GM12878 (cell line): ENCODE measurements at regions not wholly inside any gene's neighbourhood (a gene's known extent, or its start where the extent isn't known, plus 50 kb on each side); places are given as distances from the start of the nearest gene placed in this dataset.

Source experiments
- ATAC-seq: fragments of 200-7000 bp; cut with Tn5 transposase; 3 replicates; pipeline ENCODE4 v1.9.1; 2020; ENCODE audit warnings: mild to moderate bottlenecking, moderate library complexity
- BruUV-seq: library from RNA; stranded (reverse); fragments of 400-500 nt; replicated peaks from 2 replicates; lab custom pipeline; 2021; lab: Mats Ljungman, UMichigan
- CTCF ChIA-PET: fragments of 300-600 bp; sonication (Branson Sonifier 250); formaldehyde crosslinking; extraction: SDS; loops from one replicate; lab custom pipeline; 2021; ENCODE audit warnings: inconsistent platforms; lab: Yijun Ruan, JAX
- POLR2A ChIA-PET: fragments of 350-600 bp; formaldehyde crosslinking; extraction: SDS; loops from one replicate; lab custom pipeline; 2021; ENCODE audit warnings: inconsistent platforms; lab: Charles Lee
- RAD21 ChIA-PET: fragments of 300-600 bp; sonication (Branson Sonifier 250); formaldehyde crosslinking; loops from one replicate; lab custom pipeline; 2023; ENCODE audit warnings: antibody characterized with exemption; ENCODE audit not compliant: unreplicated experiment; lab: Charles Lee
- SMC1A ChIA-PET: fragments of 300-600 bp; sonication (Branson Sonifier 250); formaldehyde crosslinking; loops from one replicate; lab custom pipeline; 2023; ENCODE audit not compliant: unreplicated experiment, uncharacterized antibody; lab: Charles Lee
- DNase-seq: peaks from one replicate; pipeline ENCODE4 v3.0.0-alpha.2; 2011; ENCODE audit warnings: low read depth, low spot score
- FAIRE-seq: peaks from 3 replicates; lab custom pipeline; 2011; peaks lifted over from hg19 to GRCh38; lab: Jason Lieb, UNC
- H2AFZ ChIP-seq: 2 replicates; pipeline ENCODE4 v1.6.0; 2011; ENCODE audit warnings: low read depth, low read length, control low read depth; ENCODE audit not compliant: control insufficient read depth
- H3K27ac ChIP-seq: 2 replicates; pipeline ENCODE4 v1.5.1; 2011; ENCODE audit warnings: control low read depth; ENCODE audit not compliant: control insufficient read depth, insufficient read depth
- H3K27me3 ChIP-seq, 2 experiments: replicated peaks in 1 of 2; 2 replicates each; pipeline versions ENCODE4 v1.6.0 to v1.6.1; 2011; ENCODE audit warnings: low read length in 1 of 2; ENCODE audit not compliant: control insufficient read depth in 2 of 2, insufficient read depth in 2 of 2
- H3K36me3 ChIP-seq, 2 experiments: 2 replicates each; pipeline ENCODE4 v1.5.1; 2011; ENCODE audit warnings: low read length in 1 of 2; ENCODE audit not compliant: control insufficient read depth in 2 of 2, insufficient read depth in 2 of 2
- H3K4me1 ChIP-seq: 2 replicates; pipeline ENCODE4 v1.6.1; 2011; ENCODE audit warnings: mild to moderate bottlenecking, low read length, moderate library complexity, mixed read lengths; ENCODE audit not compliant: control insufficient read depth, insufficient read depth
- H3K4me2 ChIP-seq: 2 replicates; pipeline ENCODE4 v1.6.0; 2011; ENCODE audit warnings: control low read depth; ENCODE audit not compliant: control insufficient read depth, insufficient read depth
- H3K4me3 ChIP-seq: fragments of 200-600 bp; sonication (generic); 2 replicates; pipeline ENCODE4 v1.5.1; 2016
- H3K79me2 ChIP-seq: 2 replicates; pipeline ENCODE4 v1.6.0; 2011; ENCODE audit warnings: low read length; ENCODE audit not compliant: control insufficient read depth, insufficient read depth
- H3K9ac ChIP-seq: 2 replicates; pipeline ENCODE4 v1.8.0; 2011; ENCODE audit warnings: low read length, control low read depth, mixed read lengths; ENCODE audit not compliant: control insufficient read depth, insufficient read depth
- H3K9me3 ChIP-seq: replicated peaks from 3 replicates; pipeline ENCODE4 v1.5.1; 2011; ENCODE audit warnings: mild to moderate bottlenecking, low read length; ENCODE audit not compliant: control insufficient read depth, insufficient read depth
- H4K20me1 ChIP-seq: 2 replicates; pipeline ENCODE4 v1.6.0; 2011; ENCODE audit not compliant: control insufficient read depth, insufficient read depth
- ATF2 ChIP-seq: IDR thresholded peaks from 2 replicates; pipeline ENCODE4 v1.6.1; 2012; ENCODE audit warnings: low read length, inconsistent platforms
- ELK1 ChIP-seq: IDR thresholded peaks from 2 replicates; pipeline ENCODE4 v1.6.1; 2012; ENCODE audit warnings: low read depth, low read length, improper control_type of control experiment
- GABPA ChIP-seq: IDR thresholded peaks from 2 replicates; pipeline ENCODE4 v1.6.1; 2014; ENCODE audit warnings: antibody characterized with exemption, low read depth, mild to moderate bottlenecking, inconsistent platforms
- GATAD2B ChIP-seq: fragments of 450-650 bp; conservative IDR thresholded peaks from 2 replicates; pipeline ENCODE4 v1.6.1; 2017; ENCODE audit warnings: low read depth, mild to moderate bottlenecking, moderate library complexity
- KDM1A ChIP-seq: fragments of 200-600 bp; sonication (generic); IDR thresholded peaks from 2 replicates; pipeline ENCODE4 v1.6.1; 2016; ENCODE audit warnings: borderline replicate concordance
- MTA2 ChIP-seq: fragments of 450-650 bp; IDR thresholded peaks from 2 replicates; pipeline ENCODE4 v1.6.1; 2016; ENCODE audit warnings: low read depth, mild to moderate bottlenecking, moderate library complexity
- NFIC ChIP-seq: IDR thresholded peaks from 2 replicates; pipeline ENCODE4 v1.6.1; 2012; ENCODE audit warnings: low read depth, mild to moderate bottlenecking, inconsistent platforms, low read length, moderate library complexity
- PAX5 ChIP-seq: IDR thresholded peaks from 2 replicates; pipeline ENCODE4 v1.6.1; 2011; ENCODE audit warnings: low read depth, low read length, borderline replicate concordance
- RELB ChIP-seq: fragments of 450-650 bp; IDR thresholded peaks from 2 replicates; pipeline ENCODE4 v1.6.1; 2017; ENCODE audit warnings: low read depth, mild to moderate bottlenecking, moderate library complexity
- RFX5 ChIP-seq: IDR thresholded peaks from 2 replicates; pipeline ENCODE4 v1.6.1; 2011; ENCODE audit warnings: low read depth, low read length, improper control_type of control experiment
- TBL1XR1 ChIP-seq: IDR thresholded peaks from 2 replicates; pipeline ENCODE4 v1.6.1; 2012; ENCODE audit warnings: low read depth, low read length, improper control_type of control experiment
- USF2 ChIP-seq: IDR thresholded peaks from 2 replicates; pipeline ENCODE4 v1.6.1; 2011; ENCODE audit warnings: low read depth, low read length, improper control_type of control experiment, borderline replicate concordance
- YY1 ChIP-seq: IDR thresholded peaks from 2 replicates; pipeline ENCODE4 v1.6.1; 2011; ENCODE audit warnings: low read depth, mild to moderate bottlenecking, low read length
- ZSCAN29 ChIP-seq: fragments of 450-650 bp; IDR thresholded peaks from 2 replicates; pipeline ENCODE4 v1.6.1; 2017; ENCODE audit warnings: mild to moderate bottlenecking, moderate library complexity
- ZZZ3 ChIP-seq: IDR thresholded peaks from 2 replicates; pipeline ENCODE4 v1.6.1; 2011; ENCODE audit warnings: low read depth; ENCODE audit not compliant: control insufficient read depth, insufficient read length
- WGBS: methylation state at CpG from one replicate; pipeline ENCODE4 v1.1.6; 2016; ENCODE audit warnings: low lambda C conversion rate; ENCODE audit not compliant: insufficient replicate concordance, insufficient coverage; ENCODE audit errors: missing lambda C conversion rate; 5-methylcytosine and 5-hydroxymethylcytosine counted together
- in situ Hi-C: fragments of 300-500 bp; cut with MboI; formaldehyde crosslinking; loops from 9 replicates; pipeline ENCODE4 v1.14.3; 2018; ENCODE audit warnings: mixed read lengths
- intact Hi-C: fragments of 100-400 bp; cut with micrococcal nuclease; formaldehyde crosslinking; loops from one replicate; pipeline ENCODE4 v1.14.2; 2022; ENCODE audit not compliant: unreplicated experiment

GRCh38 chrX:21126661-21127060, 247.6 kb upstream of the CNKSR2 start:
- Histone ChIP-seq H4K20me1 (no peaks in the 10 kb centered on the region), H3K79me2 (no peaks in the 10 kb centered on the region), H2AFZ (no peak overlapping the region), H3K36me3 (no peaks in the 10 kb centered on the region), H3K9ac (no peak overlapping the region), H3K27ac (no peak overlapping the region), H3K4me1 (no peaks in the 10 kb centered on the region), H3K4me3 (no peak overlapping the region), H3K9me3 (no peaks in the 10 kb centered on the region), H3K27me3 (no peaks in the 10 kb centered on the region), H3K4me2 (no peak overlapping the region)
- in situ Hi-C loops (no loop called here), intact Hi-C loops (no loop called here)
- FAIRE-seq (no peak), ATAC-seq (no peak), DNase-seq (no peak)
- TF ChIP-seq USF2, result no peak
- no peak for TF ChIP-seq TBL1XR1
- TF ChIP-seq MTA2, result no peak
- no peak for TF ChIP-seq RFX5
- no peak for TF ChIP-seq ELK1
- CTCF ChIA-PET, result no interaction called here
- POLR2A ChIA-PET, result no interaction called here
- RAD21 ChIA-PET, result no interaction called here
- BruUV-seq, result no TSS peak
- SMC1A ChIA-PET, result no interaction called here

GRCh38 chrX:21131346-21131745, 242.9 kb upstream of the CNKSR2 start:
- no peak overlapping the region for H3K4me2 ChIP-seq
- no peak for FAIRE-seq
- no peaks in the 10 kb centered on the region for H4K20me1 ChIP-seq
- H3K27me3 ChIP-seq, result no peaks in the 10 kb centered on the region
- H3K36me3 ChIP-seq, result no peaks in the 10 kb centered on the region
- no peak for ATAC-seq
- H3K4me3 ChIP-seq, result no peak overlapping the region
- no peaks in the 10 kb centered on the region for H3K4me1 ChIP-seq
- DNase-seq, result no peak
- H3K27ac ChIP-seq, result no peak overlapping the region
- no TSS peak for BruUV-seq
- intact Hi-C loops, result no loop called here
- TF ChIP-seq RELB, result no peak
- TF ChIP-seq KDM1A, result no peak
- TF ChIP-seq ZZZ3, result no peak
- no peak for TF ChIP-seq ATF2
- TF ChIP-seq ZSCAN29, result no peak
- TF ChIP-seq GABPA, result no peak
- no peak for TF ChIP-seq GATAD2B
- TF ChIP-seq YY1, result no peak
- no peak for TF ChIP-seq PAX5
- no peak for TF ChIP-seq NFIC
- TF ChIP-seq, all 136 proteins: peak for 0
- RAD21 ChIA-PET, result interaction anchor here (0.7 kb wide), 1 partner anchor 602 kb away, joined by 4 read pairs; no protein-coding TSS in a partner anchor
- Histone ChIP-seq H3K9me3 (no peaks in the 10 kb centered on the region), H2AFZ (no peak overlapping the region), H3K9ac (no peak overlapping the region), H3K79me2 (no peaks in the 10 kb centered on the region)
- WGBS, result 12% methylated on average over 3 of the region's 3 CpGs
- in situ Hi-C loops, result no loop called here
- CTCF ChIA-PET, result interaction anchor here (0.7 to 0.8 kb wide), 2 partner anchors 600 to 602 kb away, joined by 3 to 5 read pairs; no protein-coding TSS in a partner anchor
- SMC1A ChIA-PET, result interaction anchor here (1.0 to 1.2 kb wide), 2 partner anchors 600 to 601 kb away, joined by 3 read pairs; no protein-coding TSS in a partner anchor
- POLR2A ChIA-PET, result no interaction called here
